H1 (cell line): ENCODE measurements at regions not wholly inside any gene's neighbourhood (a gene's known extent, or its start where the extent isn't known, plus 50 kb on each side); places are given as distances from the start of the nearest gene placed in this dataset.

ENCODE experiments used
- CTCF ChIA-PET: fragments of 300-600 bp; sonication (Branson Sonifier 250); formaldehyde crosslinking; loops from one replicate; lab custom pipeline; 2021; ENCODE audit not compliant: partially characterized antibody; lab: Charles Lee
- POLR2A ChIA-PET: fragments of 300-600 bp; sonication (Branson Sonifier 250); formaldehyde crosslinking; loops from one replicate; lab custom pipeline; 2021; ENCODE audit warnings: inconsistent platforms; ENCODE audit not compliant: partially characterized antibody; lab: Charles Lee
- DNase-seq, 2 experiments: peaks; one replicate each; pipeline versions ENCODE4 v3.0.0 to v3.0.0-alpha.2; 2010 to 2022; ENCODE audit warnings: low spot score in 2 of 2, low read depth in 1 of 2, mixed read lengths in 1 of 2
- FAIRE-seq: peaks from 2 replicates; lab custom pipeline; 2011; peaks lifted over from hg19 to GRCh38; lab: Jason Lieb, UNC
- H2AFZ ChIP-seq: 2 replicates; pipeline ENCODE4 v1.8.1; 2012; ENCODE audit warnings: low read length, inconsistent platforms
- H2AK5ac ChIP-seq: 2 replicates; pipeline ENCODE4 v1.6.1; 2013; ENCODE audit warnings: low read depth, low read length
- H2BK120ac ChIP-seq: replicated peaks from 2 replicates; pipeline ENCODE3; 2013; ENCODE audit warnings: low read depth, low read length, inconsistent platforms
- H2BK12ac ChIP-seq: 2 replicates; pipeline ENCODE4 v1.6.1; 2013; ENCODE audit warnings: low read depth, low read length
- H2BK15ac ChIP-seq: 2 replicates; pipeline ENCODE4 v1.6.1; 2013; ENCODE audit warnings: low read length
- H2BK20ac ChIP-seq: 2 replicates; pipeline ENCODE4 v1.6.1; 2013; ENCODE audit warnings: low read length
- H2BK5ac ChIP-seq: 2 replicates; pipeline ENCODE4 v1.6.1; 2013; ENCODE audit warnings: low read depth, low read length
- H3K14ac ChIP-seq: 2 replicates; pipeline ENCODE4 v1.6.1; 2013; ENCODE audit warnings: inconsistent platforms; ENCODE audit not compliant: insufficient read length
- H3K18ac ChIP-seq: 2 replicates; pipeline ENCODE4 v1.6.1; 2013; ENCODE audit warnings: low read length; ENCODE audit errors: extremely low read depth
- H3K23ac ChIP-seq: 2 replicates; pipeline ENCODE4 v1.6.1; 2013; ENCODE audit warnings: inconsistent platforms; ENCODE audit not compliant: insufficient read length
- H3K23me2 ChIP-seq: 2 replicates; pipeline ENCODE4 v1.6.1; 2013; ENCODE audit warnings: low read depth, low read length
- H3K27ac ChIP-seq: 2 replicates; pipeline ENCODE4 v1.6.1; 2011; ENCODE audit warnings: low read depth, low read length, inconsistent platforms
- H3K27me3 ChIP-seq, 4 experiments: replicated peaks in 1 of 4; 1 replicate in 1 of 4; 2 replicates in 3 of 4; pipeline versions ENCODE4 v1.6.1 to v1.8.1; 2011 to 2013; ENCODE audit warnings: low read length in 3 of 4, mild to moderate bottlenecking in 3 of 4, inconsistent platforms in 2 of 4, mixed read lengths in 2 of 4, moderate library complexity in 1 of 4; ENCODE audit not compliant: control insufficient read depth in 3 of 4, insufficient read depth in 3 of 4; ENCODE audit errors: extremely low read depth in 1 of 4
- H3K36me3 ChIP-seq, 4 experiments: 2 replicates each; pipeline versions ENCODE4 v1.6.1 to v1.8.1; 2011 to 2013; ENCODE audit warnings: mild to moderate bottlenecking in 4 of 4, low read length in 3 of 4, moderate library complexity in 2 of 4, control low read depth in 1 of 4, inconsistent platforms in 1 of 4; ENCODE audit not compliant: insufficient read depth in 4 of 4, control insufficient read depth in 2 of 4
- H3K4ac ChIP-seq: replicated peaks from 2 replicates; pipeline ENCODE3; 2013; ENCODE audit warnings: low read length, low read depth, mixed read lengths, inconsistent platforms; ENCODE audit not compliant: insufficient read length
- H3K4me1 ChIP-seq, 4 experiments: replicated peaks in 1 of 4; 1 replicate in 1 of 4; 2 replicates in 3 of 4; pipeline versions ENCODE4 v1.6.1 to v1.8.1; 2011 to 2013; ENCODE audit warnings: low read length in 3 of 4, inconsistent platforms in 2 of 4, mixed read lengths in 1 of 4; ENCODE audit not compliant: insufficient read depth in 4 of 4, control insufficient read depth in 3 of 4
- H3K4me2 ChIP-seq, 2 experiments: 2 replicates each; pipeline versions ENCODE4 v1.6.1 to v1.8.1; 2011 to 2013; ENCODE audit warnings: low read depth in 2 of 2, low read length in 2 of 2, control low read depth in 1 of 2, inconsistent platforms in 1 of 2, mild to moderate bottlenecking in 1 of 2; ENCODE audit not compliant: insufficient read depth in 1 of 2
- H3K4me3 ChIP-seq, 4 experiments: fragments of 200-600, 300-600 bp in 1 of 4; sonication (generic), shearing (Covaris generic), sonication (Bioruptor Twin) in 1 of 4; 2 replicates each; pipeline versions ENCODE4 v1.5.1 to v1.8.1; 2011 to 2016; ENCODE audit warnings: low read length in 4 of 4, low read depth in 3 of 4, control low read depth in 2 of 4, inconsistent platforms in 2 of 4, mild to moderate bottlenecking in 2 of 4, mixed read lengths in 1 of 4, moderate library complexity in 1 of 4; ENCODE audit not compliant: insufficient read depth in 2 of 4; ENCODE audit errors: extremely low read depth in 1 of 4
- H3K56ac ChIP-seq: replicated peaks from 2 replicates; pipeline ENCODE3; 2013; ENCODE audit warnings: low read depth, mild to moderate bottlenecking, mixed read lengths, low read length, inconsistent platforms; ENCODE audit not compliant: insufficient read length
- H3K79me1 ChIP-seq: 2 replicates; pipeline ENCODE4 v1.6.1; 2013; ENCODE audit warnings: low read depth, low read length, control low read depth
- H3K79me2 ChIP-seq, 2 experiments: 2 replicates each; pipeline versions ENCODE4 v1.6.1 to v1.8.1; 2012 to 2013; ENCODE audit warnings: low read length in 2 of 2, mild to moderate bottlenecking in 2 of 2, inconsistent platforms in 1 of 2; ENCODE audit not compliant: insufficient read depth in 2 of 2, control insufficient read depth in 1 of 2
- H3K9ac ChIP-seq, 4 experiments: replicated peaks in 1 of 4; 1 replicate in 1 of 4; 2 replicates in 3 of 4; pipeline versions ENCODE4 v1.6.1 to v1.8.1; 2011 to 2013; ENCODE audit warnings: low read depth in 3 of 4, low read length in 3 of 4, control low read depth in 2 of 4, mild to moderate bottlenecking in 2 of 4, moderate library complexity in 2 of 4, inconsistent platforms in 1 of 4; ENCODE audit errors: extremely low read depth in 1 of 4
- H3K9me3 ChIP-seq, 2 experiments: 2 replicates each; pipeline versions ENCODE4 v1.6.1 to v1.8.1; 2012 to 2013; ENCODE audit warnings: mild to moderate bottlenecking in 2 of 2, moderate library complexity in 2 of 2, control low read depth in 1 of 2, inconsistent platforms in 1 of 2, low read depth in 1 of 2, low read length in 1 of 2, mixed read lengths in 1 of 2; ENCODE audit not compliant: insufficient read depth in 2 of 2
- H4K20me1 ChIP-seq, 2 experiments: replicated peaks in 1 of 2; 2 replicates each; pipeline versions ENCODE3 to v1.8.1; 2011 to 2013; ENCODE audit warnings: inconsistent platforms in 2 of 2, low read length in 2 of 2, mild to moderate bottlenecking in 1 of 2; ENCODE audit not compliant: insufficient read depth in 2 of 2, control insufficient read depth in 1 of 2
- H4K5ac ChIP-seq: 2 replicates; pipeline ENCODE4 v1.6.1; 2013; ENCODE audit warnings: low read length, low read depth, mixed read lengths, inconsistent platforms; ENCODE audit not compliant: insufficient read length
- H4K8ac ChIP-seq: 2 replicates; pipeline ENCODE4 v1.8.0; 2013; ENCODE audit warnings: mild to moderate bottlenecking, moderate library complexity, low read length, inconsistent platforms; ENCODE audit not compliant: insufficient read depth; ENCODE audit errors: extremely low read depth
- H4K91ac ChIP-seq: replicated peaks from 2 replicates; pipeline ENCODE3; 2013; ENCODE audit warnings: low read length, mixed read lengths, inconsistent platforms; ENCODE audit not compliant: insufficient read length
- BRCA1 ChIP-seq: IDR thresholded peaks from 2 replicates; pipeline ENCODE4 v1.6.1; 2012; ENCODE audit warnings: low read depth, low read length, improper control_type of control experiment
- CBX8 ChIP-seq: fragments of 300-800, 300-1000 bp; sonication (generic); IDR thresholded peaks from 2 replicates; pipeline ENCODE4 v1.7.1; 2016; ENCODE audit warnings: low read depth, low read length, borderline replicate concordance
- CHD1 ChIP-seq: IDR thresholded peaks from 2 replicates; pipeline ENCODE4 v1.6.1; 2012; ENCODE audit warnings: low read depth, low read length, improper control_type of control experiment
- GABPA ChIP-seq: IDR thresholded peaks from 2 replicates; pipeline ENCODE4 v1.6.1; 2011; ENCODE audit warnings: mild to moderate bottlenecking, low read length, moderate library complexity, borderline replicate concordance; ENCODE audit not compliant: insufficient read depth
- HDAC6 ChIP-seq: IDR thresholded peaks from one replicate; pipeline ENCODE4 v1.7.1; 2012; ENCODE audit warnings: low read depth, mild to moderate bottlenecking, inconsistent platforms, low read length, moderate library complexity
- KDM1A ChIP-seq: fragments of 200-600, 300-600 bp; sonication (generic); IDR thresholded peaks from 2 replicates; pipeline ENCODE4 v1.7.1; 2016; ENCODE audit warnings: mild to moderate bottlenecking, low read length, borderline replicate concordance
- SAP30 ChIP-seq: fragments of 300-600 bp; sonication (generic); IDR thresholded peaks from 2 replicates; pipeline ENCODE4 v1.7.1; 2012; ENCODE audit warnings: low read length, moderate library complexity, mild to moderate bottlenecking, inconsistent platforms; ENCODE audit not compliant: insufficient read depth, insufficient replicate concordance
- SP2 ChIP-seq: IDR thresholded peaks from 2 replicates; pipeline ENCODE4 v1.6.1; 2012; ENCODE audit warnings: mild to moderate bottlenecking, low read length, inconsistent platforms
- TBP ChIP-seq: IDR thresholded peaks from 2 replicates; pipeline ENCODE4 v1.6.1; 2011; ENCODE audit warnings: low read depth, low read length, improper control_type of control experiment
- WGBS, 2 experiments: shearing (Covaris generic) in 1 of 2; methylation state at CpG; one replicate each; pipeline versions ENCODE4 v1.1.6 to v1.1.7; 2013 to 2015; ENCODE audit warnings: low lambda C conversion rate in 2 of 2, mixed read lengths in 2 of 2, inconsistent platforms in 1 of 2, low coverage in 1 of 2, missing lambda C conversion rate in 1 of 2; ENCODE audit not compliant: insufficient replicate concordance in 2 of 2, insufficient coverage in 1 of 2, insufficient read length in 1 of 2; ENCODE audit errors: extremely low coverage in 1 of 2, missing lambda C conversion rate in 1 of 2; 5-methylcytosine and 5-hydroxymethylcytosine counted together
- TF ChIP-seq, protein P1 (sequence below): IDR thresholded peaks from 2 replicates; pipeline ENCODE4 v1.6.1; 2012; ENCODE audit warnings: inconsistent platforms
- TF ChIP-seq, protein P2 (sequence below): IDR thresholded peaks from 2 replicates; pipeline ENCODE4 v1.6.1; 2011; ENCODE audit warnings: low read depth, mild to moderate bottlenecking, low read length; ENCODE audit not compliant: insufficient read depth

DNA sequence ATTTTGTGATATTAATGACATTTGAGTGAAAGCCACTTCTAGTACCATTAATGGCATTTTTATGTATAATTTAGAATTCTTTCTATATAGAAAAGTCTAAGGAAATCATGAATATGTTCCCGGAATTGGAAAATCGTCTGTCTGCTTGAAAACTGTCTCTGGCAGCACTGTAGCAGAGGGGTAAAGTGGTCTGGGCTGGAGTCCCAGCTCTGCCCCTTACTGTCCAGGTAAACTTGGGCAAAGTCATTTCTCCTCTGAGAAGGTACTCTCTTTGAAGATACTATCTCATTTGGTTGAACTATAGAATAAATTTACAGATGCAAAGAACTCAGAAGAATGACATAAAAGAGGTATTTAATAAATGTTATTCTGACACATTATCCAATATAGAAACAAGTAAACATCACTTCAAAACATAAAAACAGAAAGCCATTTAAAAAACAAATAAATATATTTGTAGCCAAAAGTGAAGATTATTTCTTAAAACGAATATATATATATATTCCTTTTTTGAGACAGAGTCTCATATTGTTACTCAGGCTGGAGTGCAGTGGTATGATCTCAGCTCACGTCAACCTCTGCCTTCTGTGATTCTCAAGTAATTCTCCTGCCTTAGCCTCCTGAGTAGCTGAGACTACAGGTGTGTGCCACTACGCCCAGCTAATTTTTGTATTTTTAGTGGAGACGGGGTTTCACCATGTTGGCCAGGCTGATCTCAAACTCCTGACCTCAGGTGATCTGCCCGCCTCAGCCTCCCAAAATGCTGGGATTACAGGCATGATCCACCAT lies 149.8 kb upstream of the ITGA4 start:
- no peak overlapping the region for H4K91ac ChIP-seq
- no peak overlapping the region for H3K4me3 ChIP-seq
- H4K20me1 ChIP-seq: no peaks in the 10 kb centered on the region
- POLR2A ChIA-PET: no interaction called here
- FAIRE-seq: no peak
- no peaks in the 10 kb centered on the region for H3K79me2 ChIP-seq
- no peaks in the 10 kb centered on the region for H3K23me2 ChIP-seq
- 87% methylated on average over 7 of the region's 7 CpGs; no CpG with 5 or more reads in 1 of the 2 experiments for WGBS, 2 experiments
- no peak overlapping the region for H4K8ac ChIP-seq
- no peak overlapping the region for H3K18ac ChIP-seq
- H3K79me1 ChIP-seq: no peaks in the 10 kb centered on the region
- CTCF ChIA-PET: interaction anchor here (0.6 kb wide), 1 partner anchor 163 kb away, joined by 3 read pairs; no protein-coding TSS in a partner anchor
- H3K4me1 ChIP-seq: peaks cover 0 to 6% (median 0%) of the 10 kb centered on the region in 4 experiments; a peak in 2 of 7 replicates
- H2BK15ac ChIP-seq: no peak overlapping the region
- no peak overlapping the region for H2BK120ac ChIP-seq
- no peak overlapping the region for H3K23ac ChIP-seq
- no peak overlapping the region for H3K4ac ChIP-seq
- H2AFZ ChIP-seq: no peak overlapping the region
- H2BK5ac ChIP-seq: no peak overlapping the region
- H3K27ac ChIP-seq: no peak overlapping the region
- no peaks in the 10 kb centered on the region for H3K36me3 ChIP-seq
- H3K27me3 ChIP-seq: no peaks in the 10 kb centered on the region
- H2BK20ac ChIP-seq: no peak overlapping the region
- H4K5ac ChIP-seq: no peak overlapping the region
- H2AK5ac ChIP-seq: no peak overlapping the region
- H3K14ac ChIP-seq: no peak overlapping the region
- no peak overlapping the region for H3K4me2 ChIP-seq
- no peak for DNase-seq
- H3K9me3 ChIP-seq: no peaks in the 10 kb centered on the region
- H2BK12ac ChIP-seq: no peak overlapping the region
- H3K56ac ChIP-seq: no peak overlapping the region
- no peak overlapping the region for H3K9ac ChIP-seq
- no peak for TF ChIP-seq CBX8
- no peak for TF ChIP-seq SP2
- no peak for TF ChIP-seq SAP30
- TF ChIP-seq TBP: no peak
- no peak for TF ChIP-seq GABPA
- TF ChIP-seq HDAC6: no peak
- TF ChIP-seq, protein P1, sequence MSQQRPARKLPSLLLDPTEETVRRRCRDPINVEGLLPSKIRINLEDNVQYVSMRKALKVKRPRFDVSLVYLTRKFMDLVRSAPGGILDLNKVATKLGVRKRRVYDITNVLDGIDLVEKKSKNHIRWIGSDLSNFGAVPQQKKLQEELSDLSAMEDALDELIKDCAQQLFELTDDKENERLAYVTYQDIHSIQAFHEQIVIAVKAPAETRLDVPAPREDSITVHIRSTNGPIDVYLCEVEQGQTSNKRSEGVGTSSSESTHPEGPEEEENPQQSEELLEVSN: no peak
- TF ChIP-seq, protein P2, sequence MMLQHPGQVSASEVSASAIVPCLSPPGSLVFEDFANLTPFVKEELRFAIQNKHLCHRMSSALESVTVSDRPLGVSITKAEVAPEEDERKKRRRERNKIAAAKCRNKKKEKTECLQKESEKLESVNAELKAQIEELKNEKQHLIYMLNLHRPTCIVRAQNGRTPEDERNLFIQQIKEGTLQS: no peak
- no peak for TF ChIP-seq BRCA1
- TF ChIP-seq CHD1: no peak
- no peak for TF ChIP-seq KDM1A
